ENCODE measurements at regions not wholly inside any gene's neighbourhood (a gene's known extent, or its start where the extent isn't known, plus 50 kb on each side); places are given as distances from the start of the nearest gene placed in this dataset.

GRCh38 chr11:90536301-90536700 lies 313.5 kb upstream of the CHORDC1 start:
- TF ChIP-seq CTCF (tag by site-specific recombination; IDR thresholded peaks at IDR 0.05), result no peak
- TF ChIP-seq YY1 (tag by site-specific recombination; IDR thresholded peaks at IDR 0.05), result no peak
- TF ChIP-seq ZNF398 (tag by site-specific recombination; IDR thresholded peaks at IDR 0.05), result no peak
- TF ChIP-seq ZNF560 (tag by site-specific recombination; IDR thresholded peaks at IDR 0.05; ENCODE audit: borderline replicate concordance), result no peak
- TF ChIP-seq ZNF114 (tag by site-specific recombination; IDR thresholded peaks at IDR 0.05), result no peak
- TF ChIP-seq ZSCAN5A (tag by site-specific recombination; IDR thresholded peaks at IDR 0.05), result no peak
- TF ChIP-seq PBX3 (CRISPR knock-in tag; IDR thresholded peaks at IDR 0.05), result no peak
